HepG2 (cell line): ENCODE measurements at regions not wholly inside any gene's neighbourhood (a gene's known extent, or its start where the extent isn't known, plus 50 kb on each side); places are given as distances from the start of the nearest gene placed in this dataset.

Source experiments
- CEBPG ChIP-seq: IDR thresholded peaks from 2 replicates; pipeline ENCODE4 v1.6.1; 2016
- FLYWCH1 ChIP-seq: sonication (generic); formaldehyde crosslinking; IDR thresholded peaks from 2 replicates; pipeline ENCODE4 v1.8.1; 2023; ENCODE audit warnings: mild to moderate bottlenecking, missing genetic modification reagents
- FOXC1 ChIP-seq: sonication (generic); formaldehyde crosslinking; IDR thresholded peaks from 2 replicates; pipeline ENCODE4 v1.8.0; 2022; ENCODE audit warnings: mild to moderate bottlenecking, missing genetic modification reagents, borderline replicate concordance
- ISX ChIP-seq: sonication (generic); formaldehyde crosslinking; conservative IDR thresholded peaks from 2 replicates; pipeline ENCODE4 v1.5.0; 2020; ENCODE audit warnings: missing genetic modification reagents
- JDP2 ChIP-seq: sonication (generic); formaldehyde crosslinking; IDR thresholded peaks from 2 replicates; pipeline ENCODE4 v1.8.1; 2022; ENCODE audit warnings: missing genetic modification reagents, borderline replicate concordance
- KDM2A ChIP-seq: sonication (generic); formaldehyde crosslinking; IDR thresholded peaks from 2 replicates; pipeline ENCODE4 v1.4.0; 2020; ENCODE audit warnings: low read depth, missing genetic modification reagents, borderline replicate concordance
- MAF1 ChIP-seq: sonication (generic); formaldehyde crosslinking; IDR thresholded peaks from 2 replicates; pipeline ENCODE4 v1.5.0; 2020; ENCODE audit warnings: missing genetic modification reagents, borderline replicate concordance
- MIER2 ChIP-seq: IDR thresholded peaks from 2 replicates; pipeline ENCODE4 v1.6.1; 2016; ENCODE audit warnings: missing biosample characterization, missing genetic modification reagents
- NFE2L2 ChIP-seq: fragments of 150-350 bp; IDR thresholded peaks from 2 replicates; pipeline ENCODE4 v1.6.1; 2014; ENCODE audit warnings: low read length
- PCBP1 ChIP-seq: fragments of 200-400 bp; formaldehyde crosslinking; IDR thresholded peaks from 2 replicates; pipeline ENCODE4 v1.6.1; 2017; ENCODE audit warnings: mild to moderate bottlenecking, low read depth, low read length, borderline replicate concordance
- RAD21 ChIP-seq: fragments of 450-650 bp; formaldehyde crosslinking; IDR thresholded peaks from 2 replicates; pipeline ENCODE4 v1.5.0; 2020; ENCODE audit warnings: mild to moderate bottlenecking
- RBAK ChIP-seq: sonication (generic); formaldehyde crosslinking; IDR thresholded peaks from 2 replicates; pipeline ENCODE4 v1.5.1; 2020; ENCODE audit warnings: mild to moderate bottlenecking, missing genetic modification reagents
- SRSF9 ChIP-seq: fragments of 200-400 bp; formaldehyde crosslinking; IDR thresholded peaks from 2 replicates; pipeline ENCODE4 v1.6.1; 2018; ENCODE audit warnings: borderline replicate concordance, mild to moderate bottlenecking, low read depth, low read length; ENCODE audit not compliant: insufficient read depth, poor library complexity, severe bottlenecking
- YEATS4 ChIP-seq: sonication (generic); formaldehyde crosslinking; IDR thresholded peaks from 2 replicates; pipeline ENCODE4 v1.4.0; 2020; ENCODE audit warnings: missing genetic modification reagents, borderline replicate concordance
- ZNF660 ChIP-seq: sonication (generic); formaldehyde crosslinking; IDR thresholded peaks from 2 replicates; pipeline ENCODE4 v1.5.1; 2020; ENCODE audit warnings: mild to moderate bottlenecking, low read depth, missing genetic modification reagents, borderline replicate concordance
- ZNF678 ChIP-seq: sonication (generic); formaldehyde crosslinking; IDR thresholded peaks from 2 replicates; pipeline ENCODE4 v1.4.0; 2020; ENCODE audit warnings: mild to moderate bottlenecking, missing genetic modification reagents
- ZNF746 ChIP-seq: sonication (generic); formaldehyde crosslinking; IDR thresholded peaks from 2 replicates; pipeline ENCODE4 v1.8.0; 2022; ENCODE audit warnings: mild to moderate bottlenecking, missing genetic modification reagents
- TF ChIP-seq, protein P1 (sequence below): sonication (generic); formaldehyde crosslinking; IDR thresholded peaks from 2 replicates; pipeline ENCODE4 v1.4.0; 2020; ENCODE audit warnings: missing genetic modification reagents
- TF ChIP-seq, protein P2 (sequence below): IDR thresholded peaks from 2 replicates; pipeline ENCODE4 v1.6.1; 2016; ENCODE audit warnings: low read depth
- TF ChIP-seq, protein P3 (sequence below): sonication (generic); formaldehyde crosslinking; IDR thresholded peaks from 2 replicates; pipeline ENCODE4 v1.5.0; 2020; ENCODE audit warnings: mild to moderate bottlenecking, missing genetic modification reagents, moderate library complexity
- TF ChIP-seq, protein P4 (sequence below): fragments of 450-650 bp; IDR thresholded peaks from 2 replicates; pipeline ENCODE4 v1.6.1; 2016
- TF ChIP-seq, protein P5 (sequence below): sonication (generic); formaldehyde crosslinking; conservative IDR thresholded peaks from 2 replicates; pipeline ENCODE4 v1.4.0; 2020; ENCODE audit warnings: missing genetic modification reagents

DNA sequence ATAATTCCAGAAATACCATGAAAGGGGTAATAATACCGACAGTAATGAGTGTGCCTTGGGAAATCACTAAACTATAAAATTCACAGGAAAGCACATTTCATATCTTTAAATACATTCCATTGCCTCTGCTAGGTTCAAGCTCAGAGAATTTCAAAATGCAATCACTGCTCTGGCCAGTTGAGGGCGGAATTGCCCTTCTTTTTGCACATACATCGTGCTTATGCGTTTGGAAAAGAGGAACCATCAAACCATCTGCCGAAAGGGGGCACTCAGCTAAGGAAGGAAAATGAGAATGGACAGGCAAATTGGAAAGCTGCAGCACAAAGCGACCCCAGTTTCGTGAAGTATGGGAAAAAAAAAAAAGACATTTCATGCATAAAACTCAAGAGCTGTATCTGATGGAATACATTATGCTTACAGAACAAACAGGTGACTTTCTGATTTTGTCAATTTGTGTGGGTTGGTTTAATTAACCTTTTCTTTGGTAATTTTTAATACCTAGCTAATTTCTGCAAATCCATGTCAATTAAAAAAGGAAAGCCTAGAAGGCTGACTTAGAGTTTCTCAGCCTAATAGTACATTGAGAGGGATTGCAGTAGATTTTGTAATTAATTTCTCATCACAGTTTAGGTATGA, 61.4 kb downstream of the TUSC7 start (continued):
- no peak for TF ChIP-seq ZNF746 (CRISPR knock-in tag)
- TF ChIP-seq, protein P1, sequence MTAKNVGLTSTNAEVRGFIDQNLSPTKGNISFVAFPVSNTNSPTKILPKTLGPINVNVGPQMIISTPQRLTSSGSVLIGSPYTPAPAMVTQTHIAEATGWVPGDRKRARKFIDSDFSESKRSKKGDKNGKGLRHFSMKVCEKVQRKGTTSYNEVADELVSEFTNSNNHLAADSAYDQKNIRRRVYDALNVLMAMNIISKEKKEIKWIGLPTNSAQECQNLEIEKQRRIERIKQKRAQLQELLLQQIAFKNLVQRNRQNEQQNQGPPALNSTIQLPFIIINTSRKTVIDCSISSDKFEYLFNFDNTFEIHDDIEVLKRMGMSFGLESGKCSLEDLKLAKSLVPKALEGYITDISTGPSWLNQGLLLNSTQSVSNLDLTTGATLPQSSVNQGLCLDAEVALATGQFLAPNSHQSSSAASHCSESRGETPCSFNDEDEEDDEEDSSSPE (CRISPR knock-in tag): no peak
- TF ChIP-seq JDP2 (CRISPR knock-in tag): no peak
- no peak for TF ChIP-seq ZNF660 (CRISPR knock-in tag)
- TF ChIP-seq ZNF678 (CRISPR knock-in tag): no peak
- no peak for TF ChIP-seq NFE2L2
- no peak for TF ChIP-seq MIER2
- no peak for TF ChIP-seq FOXC1
- TF ChIP-seq FLYWCH1: no peak
- TF ChIP-seq YEATS4 (CRISPR knock-in tag): no peak
- TF ChIP-seq, protein P2, sequence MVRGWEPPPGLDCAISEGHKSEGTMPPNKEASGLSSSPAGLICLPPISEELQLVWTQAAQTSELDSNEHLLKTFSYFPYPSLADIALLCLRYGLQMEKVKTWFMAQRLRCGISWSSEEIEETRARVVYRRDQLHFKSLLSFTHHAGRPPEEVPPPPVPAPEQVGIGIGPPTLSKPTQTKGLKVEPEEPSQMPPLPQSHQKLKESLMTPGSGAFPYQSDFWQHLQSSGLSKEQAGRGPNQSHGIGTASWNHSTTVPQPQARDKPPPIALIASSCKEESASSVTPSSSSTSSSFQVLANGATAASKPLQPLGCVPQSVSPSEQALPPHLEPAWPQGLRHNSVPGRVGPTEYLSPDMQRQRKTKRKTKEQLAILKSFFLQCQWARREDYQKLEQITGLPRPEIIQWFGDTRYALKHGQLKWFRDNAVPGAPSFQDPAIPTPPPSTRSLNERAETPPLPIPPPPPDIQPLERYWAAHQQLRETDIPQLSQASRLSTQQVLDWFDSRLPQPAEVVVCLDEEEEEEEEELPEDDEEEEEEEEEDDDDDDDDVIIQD (CRISPR knock-in tag): no peak
- TF ChIP-seq MAF1 (CRISPR knock-in tag): no peak
- TF ChIP-seq, protein P3, sequence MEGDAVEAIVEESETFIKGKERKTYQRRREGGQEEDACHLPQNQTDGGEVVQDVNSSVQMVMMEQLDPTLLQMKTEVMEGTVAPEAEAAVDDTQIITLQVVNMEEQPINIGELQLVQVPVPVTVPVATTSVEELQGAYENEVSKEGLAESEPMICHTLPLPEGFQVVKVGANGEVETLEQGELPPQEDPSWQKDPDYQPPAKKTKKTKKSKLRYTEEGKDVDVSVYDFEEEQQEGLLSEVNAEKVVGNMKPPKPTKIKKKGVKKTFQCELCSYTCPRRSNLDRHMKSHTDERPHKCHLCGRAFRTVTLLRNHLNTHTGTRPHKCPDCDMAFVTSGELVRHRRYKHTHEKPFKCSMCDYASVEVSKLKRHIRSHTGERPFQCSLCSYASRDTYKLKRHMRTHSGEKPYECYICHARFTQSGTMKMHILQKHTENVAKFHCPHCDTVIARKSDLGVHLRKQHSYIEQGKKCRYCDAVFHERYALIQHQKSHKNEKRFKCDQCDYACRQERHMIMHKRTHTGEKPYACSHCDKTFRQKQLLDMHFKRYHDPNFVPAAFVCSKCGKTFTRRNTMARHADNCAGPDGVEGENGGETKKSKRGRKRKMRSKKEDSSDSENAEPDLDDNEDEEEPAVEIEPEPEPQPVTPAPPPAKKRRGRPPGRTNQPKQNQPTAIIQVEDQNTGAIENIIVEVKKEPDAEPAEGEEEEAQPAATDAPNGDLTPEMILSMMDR (CRISPR knock-in tag): peak; percentile 93
- TF ChIP-seq RAD21: peak; percentile 69
- TF ChIP-seq PCBP1: no peak
- TF ChIP-seq CEBPG: peak; percentile 30; the same call in 1 of the 2 replicates
- TF ChIP-seq SRSF9: no peak
- no peak for TF ChIP-seq KDM2A (CRISPR knock-in tag)
- TF ChIP-seq, protein P4, sequence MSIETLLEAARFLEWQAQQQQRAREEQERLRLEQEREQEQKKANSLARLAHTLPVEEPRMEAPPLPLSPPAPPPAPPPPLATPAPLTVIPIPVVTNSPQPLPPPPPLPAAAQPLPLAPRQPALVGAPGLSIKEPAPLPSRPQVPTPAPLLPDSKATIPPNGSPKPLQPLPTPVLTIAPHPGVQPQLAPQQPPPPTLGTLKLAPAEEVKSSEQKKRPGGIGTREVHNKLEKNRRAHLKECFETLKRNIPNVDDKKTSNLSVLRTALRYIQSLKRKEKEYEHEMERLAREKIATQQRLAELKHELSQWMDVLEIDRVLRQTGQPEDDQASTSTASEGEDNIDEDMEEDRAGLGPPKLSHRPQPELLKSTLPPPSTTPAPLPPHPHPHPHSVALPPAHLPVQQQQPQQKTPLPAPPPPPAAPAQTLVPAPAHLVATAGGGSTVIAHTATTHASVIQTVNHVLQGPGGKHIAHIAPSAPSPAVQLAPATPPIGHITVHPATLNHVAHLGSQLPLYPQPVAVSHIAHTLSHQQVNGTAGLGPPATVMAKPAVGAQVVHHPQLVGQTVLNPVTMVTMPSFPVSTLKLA: no peak
- TF ChIP-seq, protein P5, sequence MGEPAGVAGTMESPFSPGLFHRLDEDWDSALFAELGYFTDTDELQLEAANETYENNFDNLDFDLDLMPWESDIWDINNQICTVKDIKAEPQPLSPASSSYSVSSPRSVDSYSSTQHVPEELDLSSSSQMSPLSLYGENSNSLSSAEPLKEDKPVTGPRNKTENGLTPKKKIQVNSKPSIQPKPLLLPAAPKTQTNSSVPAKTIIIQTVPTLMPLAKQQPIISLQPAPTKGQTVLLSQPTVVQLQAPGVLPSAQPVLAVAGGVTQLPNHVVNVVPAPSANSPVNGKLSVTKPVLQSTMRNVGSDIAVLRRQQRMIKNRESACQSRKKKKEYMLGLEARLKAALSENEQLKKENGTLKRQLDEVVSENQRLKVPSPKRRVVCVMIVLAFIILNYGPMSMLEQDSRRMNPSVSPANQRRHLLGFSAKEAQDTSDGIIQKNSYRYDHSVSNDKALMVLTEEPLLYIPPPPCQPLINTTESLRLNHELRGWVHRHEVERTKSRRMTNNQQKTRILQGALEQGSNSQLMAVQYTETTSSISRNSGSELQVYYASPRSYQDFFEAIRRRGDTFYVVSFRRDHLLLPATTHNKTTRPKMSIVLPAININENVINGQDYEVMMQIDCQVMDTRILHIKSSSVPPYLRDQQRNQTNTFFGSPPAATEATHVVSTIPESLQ: no peak
- no peak for TF ChIP-seq RBAK
- no peak for TF ChIP-seq ISX (CRISPR knock-in tag)
